ENCODE measurements at regions not wholly inside any gene's neighbourhood (a gene's known extent, or its start where the extent isn't known, plus 50 kb on each side); places are given as distances from the start of the nearest gene placed in this dataset.
"Not testable (repeated sequence)": the region's sequence is repeated elsewhere in the genome, so short reads cannot be mapped to it uniquely, and the experiment has no call there.

- TF ChIP-seq CTCF (IDR thresholded peaks at IDR 0.05 in 8 of 11, conservative IDR thresholded peaks at IDR 0.05 in 3 of 11); POLR2A (IDR thresholded peaks at IDR 0.05): not testable (repeated sequence)
Measured at GRCh38 chr5:152102908-152103307, 178.3 kb upstream of the GLRA1 start.
